ENCODE measurements at regions not wholly inside any gene's neighbourhood (a gene's known extent, or its start where the extent isn't known, plus 50 kb on each side); places are given as distances from the start of the nearest gene placed in this dataset.
"Not testable (repeated sequence)": the region's sequence is repeated elsewhere in the genome, so short reads cannot be mapped to it uniquely, and the experiment has no call there.

DNA sequence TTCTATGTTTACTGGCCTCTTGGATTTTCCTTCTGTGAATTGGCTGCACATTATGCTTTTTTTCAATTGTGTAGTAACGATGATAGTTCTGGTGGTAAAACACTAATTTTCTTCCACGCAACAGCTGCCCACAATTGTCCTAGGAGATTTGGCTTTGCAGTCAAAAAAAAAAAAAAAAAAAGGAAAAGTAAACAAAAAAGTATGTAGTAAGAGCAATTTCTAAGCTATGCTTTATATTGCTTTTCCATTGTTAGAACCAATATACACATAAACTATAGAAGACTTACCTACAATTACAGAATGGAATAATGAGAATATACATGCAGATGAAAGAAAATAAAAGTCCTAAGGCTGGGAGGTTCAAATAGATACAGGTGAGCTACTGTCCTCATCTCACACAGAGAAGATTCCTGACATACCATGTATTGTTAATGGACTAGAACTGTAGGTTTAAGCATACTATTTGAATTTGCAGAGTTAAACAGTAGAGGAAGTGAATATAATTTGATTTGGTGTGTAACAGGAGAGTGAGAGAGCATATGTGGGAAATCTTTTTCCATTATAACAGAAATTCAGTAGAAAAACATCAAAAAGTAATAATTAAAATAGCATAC, 976.2 kb downstream of the RAB28 start:
- no peak overlapping the region for H3K27ac ChIP-seq (ENCODE audit: low read length)

DNA sequence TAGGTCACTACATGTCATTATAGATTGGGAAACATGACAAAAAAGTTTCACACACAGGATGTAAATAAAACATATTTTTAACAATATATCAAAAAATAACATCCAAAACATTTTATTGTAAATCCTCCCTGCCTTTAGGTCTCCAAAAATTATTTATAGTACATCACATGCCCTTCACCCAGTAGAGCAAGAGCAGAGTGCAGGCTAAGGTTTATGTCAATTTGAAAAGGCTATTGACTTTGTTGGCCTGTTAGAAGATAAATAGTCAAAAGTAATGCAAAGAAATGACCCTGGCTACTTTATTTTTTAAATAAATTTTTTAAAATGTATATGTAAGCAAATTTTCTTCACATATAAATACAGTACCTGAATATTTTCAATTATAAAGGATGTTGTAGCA, 983.7 kb downstream of the RAB28 start:
- no peak overlapping the region for H3K27ac ChIP-seq (ENCODE audit: low read length)
- no peaks in the 10 kb centered on the region for H3K9me3 ChIP-seq (ENCODE audit: control insufficient read depth, insufficient read depth, low read length)
- H3K36me3 ChIP-seq (ENCODE audit: control insufficient read depth, insufficient read depth, low read length) = no peaks in the 10 kb centered on the region
- H3K4me1 ChIP-seq (ENCODE audit: control insufficient read depth, insufficient read depth, low read length) = no peaks in the 10 kb centered on the region
- H3K4me3 ChIP-seq (ENCODE audit: low read length) = no peak overlapping the region
- DNase-seq (ENCODE audit: low read depth, low spot score) = no peak
- no peaks in the 10 kb centered on the region for H3K27me3 ChIP-seq (ENCODE audit: control insufficient read depth, insufficient read depth, low read length)

More for the DNA sequence above, 976.2 kb downstream of the RAB28 start:
- H3K4me1 ChIP-seq (ENCODE audit: control insufficient read depth, insufficient read depth, low read length) = no peaks in the 10 kb centered on the region
- DNase-seq (ENCODE audit: low read depth, low spot score) = no peak
- no peaks in the 10 kb centered on the region for H3K36me3 ChIP-seq (ENCODE audit: control insufficient read depth, insufficient read depth, low read length)
- no peak overlapping the region for H3K4me3 ChIP-seq (ENCODE audit: low read length)
- H3K27me3 ChIP-seq (ENCODE audit: control insufficient read depth, insufficient read depth, low read length) = no peaks in the 10 kb centered on the region
- no CpG with 5 or more reads among the region's 2 CpGs for WGBS (ENCODE audit: insufficient coverage, insufficient read length)
- no peaks in the 10 kb centered on the region for H3K9me3 ChIP-seq (ENCODE audit: control insufficient read depth, insufficient read depth, low read length)

DNA sequence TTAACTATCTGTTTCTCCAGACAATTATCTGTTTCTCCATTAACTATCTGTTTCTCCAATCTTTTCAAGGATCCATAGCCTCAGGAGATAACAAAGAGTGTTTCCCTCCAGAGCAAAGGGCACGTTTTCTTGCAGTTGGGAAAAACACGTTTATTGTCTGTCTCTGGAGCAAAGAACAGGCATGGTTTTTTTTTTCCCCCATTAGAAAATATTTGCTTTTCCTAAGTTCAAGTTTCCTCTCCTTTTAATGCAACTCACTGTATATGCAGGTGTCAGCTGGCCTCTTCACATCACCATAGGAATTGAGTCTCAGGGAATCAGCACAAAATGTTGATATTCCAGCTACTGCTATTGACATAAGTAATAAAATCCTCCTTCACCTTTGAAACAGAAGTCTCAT, 984.4 kb downstream of the RAB28 start:
- WGBS (ENCODE audit: insufficient coverage, insufficient read length) = no CpG with 5 or more reads among the region's 2 CpGs
- Histone ChIP-seq H3K4me3 (ENCODE audit: low read length) (no peak overlapping the region), H3K27ac (ENCODE audit: low read length) (no peak overlapping the region), H3K9me3 (ENCODE audit: control insufficient read depth, insufficient read depth, low read length) (no peaks in the 10 kb centered on the region), H3K36me3 (ENCODE audit: control insufficient read depth, insufficient read depth, low read length) (no peaks in the 10 kb centered on the region), H3K27me3 (ENCODE audit: control insufficient read depth, insufficient read depth, low read length) (no peaks in the 10 kb centered on the region), H3K4me1 (ENCODE audit: control insufficient read depth, insufficient read depth, low read length) (no peaks in the 10 kb centered on the region)
- DNase-seq (ENCODE audit: low read depth, low spot score) = no peak

DNA sequence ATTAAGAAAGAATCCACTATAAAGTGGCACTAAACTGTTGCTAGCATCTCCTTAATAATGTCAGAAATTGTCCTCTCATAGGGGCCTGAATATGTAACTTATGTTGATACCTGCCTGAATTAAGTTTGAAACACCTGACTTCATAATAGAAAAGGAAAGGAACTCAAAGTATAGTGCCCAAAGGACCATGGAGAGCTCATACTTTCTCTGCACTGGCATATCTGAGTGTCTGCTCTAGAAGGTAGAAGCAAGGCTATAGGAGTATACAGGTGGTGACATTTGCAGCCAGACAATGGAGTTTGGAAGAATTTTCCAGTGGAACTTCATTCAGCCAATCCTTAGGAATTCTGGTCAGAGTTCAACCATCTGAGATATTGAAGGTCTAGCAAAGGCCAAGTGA, 988.9 kb downstream of the RAB28 start:
- no peak overlapping the region for H3K4me3 ChIP-seq (ENCODE audit: low read length)
- H3K27me3 ChIP-seq (ENCODE audit: control insufficient read depth, insufficient read depth, low read length) = no peaks in the 10 kb centered on the region
- no peaks in the 10 kb centered on the region for H3K9me3 ChIP-seq (ENCODE audit: control insufficient read depth, insufficient read depth, low read length)
- no peaks in the 10 kb centered on the region for H3K36me3 ChIP-seq (ENCODE audit: control insufficient read depth, insufficient read depth, low read length)
- H3K4me1 ChIP-seq (ENCODE audit: control insufficient read depth, insufficient read depth, low read length) = no peaks in the 10 kb centered on the region
- no peak for DNase-seq (ENCODE audit: low read depth, low spot score)
- H3K27ac ChIP-seq (ENCODE audit: low read length) = no peak overlapping the region

DNA sequence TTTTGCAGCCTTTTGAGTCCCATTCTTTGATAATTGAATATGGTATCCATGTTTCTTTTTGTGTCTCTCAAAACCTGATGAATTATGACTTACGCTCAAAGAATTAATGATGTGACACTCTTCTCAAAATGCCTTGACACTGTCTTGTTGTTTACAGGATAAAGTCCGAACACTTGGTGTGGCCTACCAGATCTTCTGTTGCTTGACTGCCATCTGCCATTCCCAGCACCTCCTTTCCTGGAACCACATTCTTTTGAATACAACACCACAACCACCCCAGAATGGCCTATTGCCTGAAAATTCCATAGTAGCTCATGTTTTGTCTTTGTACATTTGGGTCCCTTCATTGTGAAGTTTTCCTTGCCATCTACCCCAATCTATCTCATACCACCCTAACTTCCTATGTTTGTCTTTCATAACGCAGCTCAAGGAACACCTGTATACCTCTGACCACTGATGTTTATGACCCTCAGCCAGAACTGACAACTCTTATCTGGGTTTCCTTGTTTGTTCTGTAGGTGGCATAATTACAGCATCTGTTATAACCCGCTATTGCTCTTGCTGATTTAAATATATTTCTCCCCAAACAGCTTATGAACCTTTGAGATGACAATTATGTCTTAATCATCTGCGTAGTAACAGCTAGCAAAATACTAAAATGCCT, 991.3 kb downstream of the RAB28 start:
- no CpG with 5 or more reads among the region's 5 CpGs for WGBS (ENCODE audit: insufficient coverage, insufficient read length)
- Histone ChIP-seq H3K36me3 (ENCODE audit: control insufficient read depth, insufficient read depth, low read length) (no peaks in the 10 kb centered on the region), H3K27ac (ENCODE audit: low read length) (no peak overlapping the region), H3K4me1 (ENCODE audit: control insufficient read depth, insufficient read depth, low read length) (no peaks in the 10 kb centered on the region), H3K9me3 (ENCODE audit: control insufficient read depth, insufficient read depth, low read length) (no peaks in the 10 kb centered on the region), H3K27me3 (ENCODE audit: control insufficient read depth, insufficient read depth, low read length) (no peaks in the 10 kb centered on the region), H3K4me3 (ENCODE audit: low read length) (no peak overlapping the region)
- DNase-seq (ENCODE audit: low read depth, low spot score) = no peak

DNA sequence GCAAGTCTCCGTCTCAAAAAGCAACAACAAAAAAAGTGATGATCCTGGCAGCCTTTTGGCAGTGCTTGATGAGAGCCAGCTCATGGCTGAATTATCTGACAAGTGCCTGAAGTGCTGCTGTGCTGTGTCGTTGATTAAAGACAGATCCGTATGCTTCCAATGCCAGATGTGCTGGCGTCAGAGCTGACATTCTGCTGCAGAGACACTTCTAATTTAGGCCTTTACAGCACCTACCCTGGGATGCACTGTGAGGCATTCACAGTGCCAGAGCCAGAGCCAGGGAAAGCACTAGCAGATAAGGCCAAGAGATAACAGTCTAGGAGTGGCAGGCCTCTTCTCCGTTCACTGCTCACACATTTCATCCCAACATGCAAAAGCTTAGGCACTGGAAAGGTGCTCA, 995.5 kb downstream of the RAB28 start:
- WGBS (ENCODE audit: insufficient coverage, insufficient read length) = no CpG with 5 or more reads among the region's 5 CpGs
- no peaks in the 10 kb centered on the region for H3K36me3 ChIP-seq (ENCODE audit: control insufficient read depth, insufficient read depth, low read length)
- H3K27me3 ChIP-seq (ENCODE audit: control insufficient read depth, insufficient read depth, low read length) = no peaks in the 10 kb centered on the region
- H3K27ac ChIP-seq (ENCODE audit: low read length) = no peak overlapping the region
- no peak for DNase-seq (ENCODE audit: low read depth, low spot score)
- no peaks in the 10 kb centered on the region for H3K4me1 ChIP-seq (ENCODE audit: control insufficient read depth, insufficient read depth, low read length)
- no peaks in the 10 kb centered on the region for H3K9me3 ChIP-seq (ENCODE audit: control insufficient read depth, insufficient read depth, low read length)
- H3K4me3 ChIP-seq (ENCODE audit: low read length) = no peak overlapping the region

DNA sequence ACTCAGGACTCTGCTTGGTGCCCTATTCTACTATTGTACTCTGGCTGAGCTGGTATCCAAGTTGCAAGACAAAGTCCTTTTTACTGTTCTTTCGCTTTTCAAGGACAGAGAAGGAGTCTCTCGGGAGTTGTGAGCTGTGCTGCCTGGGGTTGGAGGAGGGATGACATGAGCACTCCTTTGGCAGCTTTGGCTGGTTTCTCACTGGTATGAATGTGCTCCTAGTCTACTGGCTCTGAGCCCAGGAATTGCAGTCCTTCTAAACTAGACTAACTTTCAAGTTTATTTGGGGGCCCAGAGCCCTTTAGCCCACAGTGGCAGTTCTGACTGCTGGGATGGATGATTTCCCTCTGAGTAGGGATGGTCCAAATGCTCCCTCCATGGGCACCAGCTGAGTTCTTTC, 997.1 kb downstream of the RAB28 start:
- Histone ChIP-seq H3K4me1 (ENCODE audit: control insufficient read depth, insufficient read depth, low read length) (no peaks in the 10 kb centered on the region), H3K27ac (ENCODE audit: low read length) (no peak overlapping the region), H3K27me3 (ENCODE audit: control insufficient read depth, insufficient read depth, low read length) (no peaks in the 10 kb centered on the region), H3K36me3 (ENCODE audit: control insufficient read depth, insufficient read depth, low read length) (no peaks in the 10 kb centered on the region), H3K9me3 (ENCODE audit: control insufficient read depth, insufficient read depth, low read length) (no peaks in the 10 kb centered on the region), H3K4me3 (ENCODE audit: low read length) (no peak overlapping the region)
- WGBS (ENCODE audit: insufficient coverage, insufficient read length) = no CpG with 5 or more reads among the region's 2 CpGs
- no peak for DNase-seq (ENCODE audit: low read depth, low spot score)

DNA sequence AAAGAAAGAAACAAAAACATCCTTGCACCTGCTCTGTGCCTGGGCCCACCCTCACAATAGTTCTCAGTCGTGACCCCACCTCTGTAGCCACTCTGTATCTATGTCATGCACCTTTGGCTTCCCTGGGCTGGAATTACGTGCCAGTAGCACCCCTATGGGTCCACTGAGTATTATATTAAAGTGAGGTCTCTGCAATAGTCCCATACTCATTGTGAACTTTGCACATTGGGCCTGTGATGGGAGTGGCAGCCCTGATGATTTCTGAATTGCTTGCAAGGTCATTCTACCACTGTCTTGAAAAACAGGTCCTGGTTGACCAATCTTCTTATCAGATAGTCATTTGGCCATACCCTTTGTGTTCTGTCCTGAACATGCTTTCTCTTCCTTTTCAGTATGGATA, 1012.1 kb downstream of the RAB28 start:
- no CpG with 5 or more reads among the region's 2 CpGs for WGBS (ENCODE audit: insufficient coverage, insufficient read length)
- no peaks in the 10 kb centered on the region for H3K4me1 ChIP-seq (ENCODE audit: control insufficient read depth, insufficient read depth, low read length)
- no peaks in the 10 kb centered on the region for H3K9me3 ChIP-seq (ENCODE audit: control insufficient read depth, insufficient read depth, low read length)
- no peak for DNase-seq (ENCODE audit: low read depth, low spot score)
- H3K4me3 ChIP-seq (ENCODE audit: low read length) = no peak overlapping the region
- no peaks in the 10 kb centered on the region for H3K27me3 ChIP-seq (ENCODE audit: control insufficient read depth, insufficient read depth, low read length)
- no peak overlapping the region for H3K27ac ChIP-seq (ENCODE audit: low read length)
- no peaks in the 10 kb centered on the region for H3K36me3 ChIP-seq (ENCODE audit: control insufficient read depth, insufficient read depth, low read length)

DNA sequence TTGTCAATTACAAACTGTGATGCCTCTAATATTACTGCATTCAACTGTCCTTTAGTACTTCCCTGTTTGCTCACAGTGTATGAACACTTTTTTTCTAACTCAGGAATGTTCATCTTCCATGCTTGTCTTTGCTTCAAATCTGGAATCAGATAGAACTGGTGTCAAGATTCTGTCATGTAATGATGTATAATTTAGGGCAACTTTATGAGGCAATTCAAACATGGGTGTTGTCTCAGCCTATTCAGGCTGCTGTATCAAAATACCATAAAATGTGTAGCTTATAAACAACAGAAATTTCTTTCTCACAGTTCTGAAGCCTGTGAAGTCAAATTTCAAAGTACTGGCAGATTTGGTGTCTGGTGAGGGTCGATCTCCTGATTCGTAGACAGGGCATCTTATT, 1012.9 kb downstream of the RAB28 start:
- no peak for DNase-seq (ENCODE audit: low read depth, low spot score)
- no peak overlapping the region for H3K27ac ChIP-seq (ENCODE audit: low read length)
- no peaks in the 10 kb centered on the region for H3K36me3 ChIP-seq (ENCODE audit: control insufficient read depth, insufficient read depth, low read length)
- H3K27me3 ChIP-seq (ENCODE audit: control insufficient read depth, insufficient read depth, low read length) = no peaks in the 10 kb centered on the region
- WGBS (ENCODE audit: insufficient coverage, insufficient read length) = no CpG with 5 or more reads among the region's 2 CpGs
- H3K4me1 ChIP-seq (ENCODE audit: control insufficient read depth, insufficient read depth, low read length) = no peaks in the 10 kb centered on the region
- H3K9me3 ChIP-seq (ENCODE audit: control insufficient read depth, insufficient read depth, low read length) = no peaks in the 10 kb centered on the region
- no peak overlapping the region for H3K4me3 ChIP-seq (ENCODE audit: low read length)

DNA sequence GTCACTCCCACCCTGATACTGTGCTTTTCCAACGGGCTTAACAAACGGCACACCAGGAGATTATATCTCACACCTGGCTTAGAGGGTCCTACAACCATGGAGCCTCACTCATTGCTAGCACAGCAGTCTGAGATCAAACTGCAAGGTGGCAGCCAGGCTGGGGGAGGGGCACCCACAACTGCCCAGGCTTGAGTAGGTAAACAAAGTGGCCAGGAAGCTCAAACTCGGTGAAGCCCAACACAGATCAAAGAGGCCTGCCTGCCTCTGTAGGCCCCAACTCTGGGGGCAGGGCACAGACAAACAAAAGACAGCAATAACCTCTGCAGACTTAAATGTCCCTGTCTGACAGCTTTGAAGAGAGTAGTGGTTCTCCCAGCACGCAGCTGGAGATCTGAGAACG, 1022.6 kb downstream of the RAB28 start:
- H3K27me3 ChIP-seq (ENCODE audit: control insufficient read depth, insufficient read depth, low read length); H3K9me3 ChIP-seq (ENCODE audit: control insufficient read depth, insufficient read depth, low read length); H3K36me3 ChIP-seq (ENCODE audit: control insufficient read depth, insufficient read depth, low read length); DNase-seq (ENCODE audit: low read depth, low spot score); H3K27ac ChIP-seq (ENCODE audit: low read length); H3K4me3 ChIP-seq (ENCODE audit: low read length); H3K4me1 ChIP-seq (ENCODE audit: control insufficient read depth, insufficient read depth, low read length): not testable (repeated sequence)
- no CpG with 5 or more reads among the region's 5 CpGs for WGBS (ENCODE audit: insufficient coverage, insufficient read length)

DNA sequence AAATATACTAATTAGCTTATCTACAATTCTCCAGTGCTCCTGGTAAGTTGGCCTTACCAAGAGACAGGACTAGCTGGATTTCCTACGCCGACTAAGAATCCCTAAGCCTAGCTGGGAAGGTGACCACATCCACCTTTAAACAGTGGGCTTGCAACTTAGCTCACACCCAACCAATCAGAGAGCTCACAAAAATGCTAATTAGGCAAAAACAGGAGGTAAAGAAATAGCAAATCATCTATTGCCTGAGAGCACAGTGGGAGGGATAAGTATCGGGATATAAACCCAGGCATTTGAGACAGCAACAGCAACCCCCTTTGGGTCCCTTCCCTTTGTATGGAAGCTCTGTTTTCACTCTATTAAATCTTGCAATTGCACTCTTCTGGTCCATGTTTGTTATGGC, 1025.0 kb downstream of the RAB28 start:
- no peaks in the 10 kb centered on the region for H3K4me1 ChIP-seq (ENCODE audit: control insufficient read depth, insufficient read depth, low read length)
- no peaks in the 10 kb centered on the region for H3K36me3 ChIP-seq (ENCODE audit: control insufficient read depth, insufficient read depth, low read length)
- WGBS (ENCODE audit: insufficient coverage, insufficient read length) = no CpG with 5 or more reads among the region's 3 CpGs
- no peak overlapping the region for H3K27ac ChIP-seq (ENCODE audit: low read length)
- H3K27me3 ChIP-seq (ENCODE audit: control insufficient read depth, insufficient read depth, low read length) = no peaks in the 10 kb centered on the region
- H3K9me3 ChIP-seq (ENCODE audit: control insufficient read depth, insufficient read depth, low read length) = no peaks in the 10 kb centered on the region; the same call in none of the 2 replicates
- no peak overlapping the region for H3K4me3 ChIP-seq (ENCODE audit: low read length)
- DNase-seq (ENCODE audit: low read depth, low spot score) = no peak
